IMR-90 (cell line): ENCODE measurements at regions not wholly inside any gene's neighbourhood (a gene's known extent, or its start where the extent isn't known, plus 50 kb on each side); places are given as distances from the start of the nearest gene placed in this dataset.
A peak's percentile ranks its signal among the peaks of the same experiment; 100 is the strongest.

Source experiments
- ATAC-seq: fragments of 200-7000 bp; cut with Tn5 transposase; 2 replicates; pipeline ENCODE4 v1.9.1; 2020; ENCODE audit warnings: low read depth, mild to moderate bottlenecking, moderate library complexity
- BruUV-seq: library from RNA; stranded (reverse); fragments of 400-500 nt; replicated peaks from 2 replicates; lab custom pipeline; 2021; lab: Mats Ljungman, UMichigan
- CTCF ChIA-PET: fragments of 300-600 bp; formaldehyde crosslinking; extraction: SDS; loops from one replicate; lab custom pipeline; 2021; ENCODE audit warnings: antibody characterized with exemption; lab: Yijun Ruan, JAX
- POLR2A ChIA-PET: fragments of 300-600 bp; sonication (Branson Sonifier 250); formaldehyde crosslinking; loops from one replicate; lab custom pipeline; 2022; ENCODE audit warnings: antibody characterized with exemption; ENCODE audit not compliant: unreplicated experiment; lab: Charles Lee
- DNase-seq: peaks from one replicate; pipeline ENCODE4 v3.0.0; 2013
- H2AFZ ChIP-seq: replicated peaks from 2 replicates; pipeline ENCODE3; 2013; ENCODE audit warnings: low read length, mild to moderate bottlenecking; ENCODE audit not compliant: poor library complexity
- H2AK5ac ChIP-seq: 2 replicates; pipeline ENCODE4 v1.6.1; 2013; ENCODE audit warnings: low read depth, low read length, inconsistent platforms
- H2AK9ac ChIP-seq: replicated peaks from 2 replicates; pipeline ENCODE3; 2013; ENCODE audit warnings: mild to moderate bottlenecking, low read depth, low read length, moderate library complexity; ENCODE audit not compliant: poor library complexity
- H2BK120ac ChIP-seq: 2 replicates; pipeline ENCODE4 v1.6.1; 2013; ENCODE audit warnings: low read depth, low read length, inconsistent platforms
- H2BK15ac ChIP-seq: 3 replicates; pipeline ENCODE4 v1.6.1; 2013; ENCODE audit warnings: low read depth, low read length, inconsistent platforms
- H2BK20ac ChIP-seq: 2 replicates; pipeline ENCODE4 v1.6.1; 2013; ENCODE audit warnings: low read depth, mild to moderate bottlenecking, inconsistent platforms, low read length, moderate library complexity
- H2BK5ac ChIP-seq: 2 replicates; pipeline ENCODE4 v1.6.1; 2013; ENCODE audit warnings: mild to moderate bottlenecking, low read depth, low read length, inconsistent platforms; ENCODE audit not compliant: poor library complexity, severe bottlenecking
- H3K14ac ChIP-seq: replicated peaks from 2 replicates; pipeline ENCODE4 v1.6.1; 2013; ENCODE audit warnings: low read depth, low read length, inconsistent platforms
- H3K18ac ChIP-seq: 2 replicates; pipeline ENCODE4 v1.6.1; 2013; ENCODE audit warnings: low read depth, low read length, control low read depth
- H3K23ac ChIP-seq: 2 replicates; pipeline ENCODE4 v1.6.1; 2013; ENCODE audit warnings: low read depth, low read length, inconsistent platforms
- H3K27ac ChIP-seq: 2 replicates; pipeline ENCODE4 v1.5.1; 2013; ENCODE audit warnings: mild to moderate bottlenecking, control low read depth, low read length; ENCODE audit not compliant: insufficient read depth
- H3K27me3 ChIP-seq: 2 replicates; pipeline ENCODE4 v1.6.1; 2013; ENCODE audit warnings: low read length; ENCODE audit not compliant: control insufficient read depth, insufficient read depth
- H3K36me3 ChIP-seq: 2 replicates; pipeline ENCODE4 v1.6.1; 2013; ENCODE audit warnings: low read length, mixed read lengths; ENCODE audit not compliant: control insufficient read depth, insufficient read depth
- H3K4ac ChIP-seq: 2 replicates; pipeline ENCODE4 v1.6.1; 2013; ENCODE audit warnings: low read depth, low read length, inconsistent platforms
- H3K4me1 ChIP-seq: 2 replicates; pipeline ENCODE4 v1.6.1; 2013; ENCODE audit warnings: low read length, mixed read lengths; ENCODE audit not compliant: control insufficient read depth, insufficient read depth
- H3K4me2 ChIP-seq: 2 replicates; pipeline ENCODE4 v1.6.1; 2013; ENCODE audit warnings: low read depth, mild to moderate bottlenecking, control low read depth, low read length, moderate library complexity
- H3K4me3 ChIP-seq: 2 replicates; pipeline ENCODE4 v1.5.1; 2013; ENCODE audit warnings: low read depth, mild to moderate bottlenecking, control low read depth, low read length, moderate library complexity; ENCODE audit not compliant: insufficient read depth
- H3K56ac ChIP-seq: 2 replicates; pipeline ENCODE4 v1.6.1; 2013; ENCODE audit warnings: low read length, inconsistent platforms; ENCODE audit not compliant: insufficient read depth; ENCODE audit errors: extremely low read depth
- H3K79me1 ChIP-seq, 2 experiments: 2 replicates each; pipeline ENCODE4 v1.6.1; 2013; ENCODE audit warnings: low read length in 2 of 2, inconsistent platforms in 1 of 2, low read depth in 1 of 2
- H3K9ac ChIP-seq: 2 replicates; pipeline ENCODE4 v1.6.1; 2013; ENCODE audit warnings: low read depth, low read length, control low read depth
- H3K9me1 ChIP-seq: 2 replicates; pipeline ENCODE4 v1.6.1; 2013; ENCODE audit warnings: low read length, inconsistent platforms; ENCODE audit not compliant: insufficient read depth
- H3K9me3 ChIP-seq: 2 replicates; pipeline ENCODE4 v1.6.1; 2013; ENCODE audit warnings: low read length; ENCODE audit not compliant: control insufficient read depth, insufficient read depth
- H4K20me1 ChIP-seq: 2 replicates; pipeline ENCODE4 v1.6.1; 2013; ENCODE audit warnings: low read length, inconsistent platforms; ENCODE audit not compliant: insufficient read depth
- H4K5ac ChIP-seq: 2 replicates; pipeline ENCODE4 v1.6.1; 2013; ENCODE audit warnings: mild to moderate bottlenecking, low read depth, low read length, control low read depth
- H4K8ac ChIP-seq, 2 experiments: 2 replicates each; pipeline ENCODE4 v1.6.1; 2013; ENCODE audit warnings: low read depth in 2 of 2, low read length in 2 of 2, control low read depth in 1 of 2, inconsistent platforms in 1 of 2
- H4K91ac ChIP-seq: 2 replicates; pipeline ENCODE4 v1.6.1; 2013; ENCODE audit warnings: low read depth, low read length, inconsistent platforms; ENCODE audit not compliant: insufficient read depth
- BHLHE40 ChIP-seq: fragments of 150-350 bp; IDR thresholded peaks from 2 replicates; pipeline ENCODE4 v1.6.1; 2016; ENCODE audit warnings: mild to moderate bottlenecking, low read depth, low read length
- CEBPB ChIP-seq: IDR thresholded peaks from 2 replicates; pipeline ENCODE4 v1.6.1; 2012; ENCODE audit warnings: low read depth, low read length, improper control_type of control experiment
- CHD1 ChIP-seq: IDR thresholded peaks from 2 replicates; pipeline ENCODE4 v1.6.1; 2012; ENCODE audit warnings: low read depth, low read length, improper control_type of control experiment
- FOS ChIP-seq: fragments of 150-350 bp; IDR thresholded peaks from 2 replicates; pipeline ENCODE4 v1.6.1; 2016; ENCODE audit warnings: low read depth, low read length
- MAFK ChIP-seq: IDR thresholded peaks from 2 replicates; pipeline ENCODE4 v1.6.1; 2012; ENCODE audit warnings: low read depth, low read length, improper control_type of control experiment
- MAZ ChIP-seq: IDR thresholded peaks from 2 replicates; pipeline ENCODE4 v1.6.1; 2012; ENCODE audit warnings: low read depth, mild to moderate bottlenecking, low read length, improper control_type of control experiment, moderate library complexity, borderline replicate concordance
- MXI1 ChIP-seq: IDR thresholded peaks from 2 replicates; pipeline ENCODE4 v1.6.1; 2012; ENCODE audit warnings: low read depth, mild to moderate bottlenecking, low read length, moderate library complexity, borderline replicate concordance
- NFE2L2 ChIP-seq: fragments of 150-350 bp; IDR thresholded peaks from 2 replicates; pipeline ENCODE4 v1.6.1; 2016; ENCODE audit warnings: low read depth, mild to moderate bottlenecking, low read length
- POLR2A ChIP-seq: IDR thresholded peaks from 2 replicates; pipeline ENCODE4 v1.6.1; 2012; ENCODE audit warnings: mild to moderate bottlenecking, low read depth, low read length
- RAD21 ChIP-seq: IDR thresholded peaks from 2 replicates; pipeline ENCODE4 v1.6.1; 2012; ENCODE audit warnings: low read length, improper control_type of control experiment
- RCOR1 ChIP-seq: IDR thresholded peaks from 2 replicates; pipeline ENCODE4 v1.6.1; 2012; ENCODE audit warnings: mild to moderate bottlenecking, low read length, improper control_type of control experiment; ENCODE audit not compliant: insufficient replicate concordance
- RFX5 ChIP-seq: IDR thresholded peaks from 2 replicates; pipeline ENCODE4 v1.8.0; 2012; ENCODE audit warnings: low read depth, mild to moderate bottlenecking, low read length, moderate library complexity
- SMC3 ChIP-seq: fragments of 150-350 bp; IDR thresholded peaks from 2 replicates; pipeline ENCODE4 v1.6.1; 2016; ENCODE audit warnings: low read depth, mild to moderate bottlenecking, antibody characterized with exemption, low read length, moderate library complexity
- WGBS, 2 experiments: methylation state at CpG; one replicate each; pipeline versions ENCODE4 v1.1.5 to v1.1.7; 2013; ENCODE audit warnings: missing lambda C conversion rate in 2 of 2; ENCODE audit not compliant: insufficient read length in 1 of 2; ENCODE audit errors: extremely low coverage in 2 of 2; 5-methylcytosine and 5-hydroxymethylcytosine counted together
- dilution Hi-C: fragments of 300-500 bp; cut with HindIII; formaldehyde crosslinking; loops from one replicate; pipeline ENCODE4 v1.14.3; 2018; ENCODE audit warnings: low sequenced_read_pairs; ENCODE audit not compliant: unreplicated experiment
- in situ Hi-C: fragments of 300-500 bp; cut with MboI; formaldehyde crosslinking; loops from 3 replicates; pipeline ENCODE4 v1.14.3; 2019; ENCODE audit warnings: low sequenced_read_pairs, inconsistent platforms, mixed read lengths
- intact Hi-C: fragments of 100-400 bp; cut with micrococcal nuclease; formaldehyde crosslinking; loops from 2 replicates; pipeline ENCODE4 v1.10.0; 2022
- TF ChIP-seq, protein P1 (sequence below): fragments of 150-350 bp; IDR thresholded peaks from 2 replicates; pipeline ENCODE4 v1.6.1; 2017; ENCODE audit warnings: mild to moderate bottlenecking, antibody characterized with exemption, low read length, low read depth
- TF ChIP-seq, protein P2 (sequence below): fragments of 150-350 bp; IDR thresholded peaks from 2 replicates; pipeline ENCODE4 v1.6.1; 2016; ENCODE audit warnings: low read depth, mild to moderate bottlenecking, low read length, moderate library complexity, borderline replicate concordance
- TF ChIP-seq, protein P3 (sequence below): conservative IDR thresholded peaks from 2 replicates; pipeline ENCODE4 v1.5.1; 2012; ENCODE audit warnings: mild to moderate bottlenecking, low read depth, low read length, improper control_type of control experiment

DNA sequence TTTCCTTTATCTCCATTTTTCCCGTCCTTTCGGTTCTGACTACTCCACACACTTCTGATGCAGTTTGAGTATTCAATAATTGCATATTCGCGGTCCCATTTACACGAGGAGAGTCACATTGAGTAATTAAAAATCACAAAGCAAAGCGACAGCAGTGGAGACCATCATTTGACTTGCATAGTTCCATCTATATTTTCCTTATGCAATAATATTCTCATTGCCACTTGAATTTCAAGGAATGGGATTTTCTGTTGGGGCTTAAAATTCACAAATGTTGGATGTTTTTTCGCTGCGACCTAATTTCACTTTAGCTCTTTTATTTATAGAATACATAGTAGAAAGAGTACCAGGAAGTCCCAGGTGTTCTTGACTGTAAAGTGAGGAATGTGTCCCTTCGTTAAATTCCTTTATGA is 186.8 kb downstream of the ZEB2 start:
- H2AFZ ChIP-seq, result peak overlapping the region; percentile 94
- 60% methylated on average over 1 of the region's 9 CpGs; no CpG with 5 or more reads in 1 of the 2 experiments for WGBS, 2 experiments
- no peak overlapping the region for H3K14ac ChIP-seq
- TF ChIP-seq MAZ (no peak), CHD1 (no peak), BHLHE40 (no peak), MXI1 (no peak), FOS (no peak), POLR2A (no peak), RFX5 (no peak), RAD21 (no peak), MAFK (no peak), NFE2L2 (no peak), SMC3 (no peak), CEBPB (no peak), RCOR1 (no peak)
- TF ChIP-seq, protein P1, sequence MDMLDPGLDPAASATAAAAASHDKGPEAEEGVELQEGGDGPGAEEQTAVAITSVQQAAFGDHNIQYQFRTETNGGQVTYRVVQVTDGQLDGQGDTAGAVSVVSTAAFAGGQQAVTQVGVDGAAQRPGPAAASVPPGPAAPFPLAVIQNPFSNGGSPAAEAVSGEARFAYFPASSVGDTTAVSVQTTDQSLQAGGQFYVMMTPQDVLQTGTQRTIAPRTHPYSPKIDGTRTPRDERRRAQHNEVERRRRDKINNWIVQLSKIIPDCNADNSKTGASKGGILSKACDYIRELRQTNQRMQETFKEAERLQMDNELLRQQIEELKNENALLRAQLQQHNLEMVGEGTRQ, result no peak
- TF ChIP-seq, protein P2, sequence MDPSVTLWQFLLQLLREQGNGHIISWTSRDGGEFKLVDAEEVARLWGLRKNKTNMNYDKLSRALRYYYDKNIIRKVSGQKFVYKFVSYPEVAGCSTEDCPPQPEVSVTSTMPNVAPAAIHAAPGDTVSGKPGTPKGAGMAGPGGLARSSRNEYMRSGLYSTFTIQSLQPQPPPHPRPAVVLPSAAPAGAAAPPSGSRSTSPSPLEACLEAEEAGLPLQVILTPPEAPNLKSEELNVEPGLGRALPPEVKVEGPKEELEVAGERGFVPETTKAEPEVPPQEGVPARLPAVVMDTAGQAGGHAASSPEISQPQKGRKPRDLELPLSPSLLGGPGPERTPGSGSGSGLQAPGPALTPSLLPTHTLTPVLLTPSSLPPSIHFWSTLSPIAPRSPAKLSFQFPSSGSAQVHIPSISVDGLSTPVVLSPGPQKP, result no peak
- TF ChIP-seq, protein P3, sequence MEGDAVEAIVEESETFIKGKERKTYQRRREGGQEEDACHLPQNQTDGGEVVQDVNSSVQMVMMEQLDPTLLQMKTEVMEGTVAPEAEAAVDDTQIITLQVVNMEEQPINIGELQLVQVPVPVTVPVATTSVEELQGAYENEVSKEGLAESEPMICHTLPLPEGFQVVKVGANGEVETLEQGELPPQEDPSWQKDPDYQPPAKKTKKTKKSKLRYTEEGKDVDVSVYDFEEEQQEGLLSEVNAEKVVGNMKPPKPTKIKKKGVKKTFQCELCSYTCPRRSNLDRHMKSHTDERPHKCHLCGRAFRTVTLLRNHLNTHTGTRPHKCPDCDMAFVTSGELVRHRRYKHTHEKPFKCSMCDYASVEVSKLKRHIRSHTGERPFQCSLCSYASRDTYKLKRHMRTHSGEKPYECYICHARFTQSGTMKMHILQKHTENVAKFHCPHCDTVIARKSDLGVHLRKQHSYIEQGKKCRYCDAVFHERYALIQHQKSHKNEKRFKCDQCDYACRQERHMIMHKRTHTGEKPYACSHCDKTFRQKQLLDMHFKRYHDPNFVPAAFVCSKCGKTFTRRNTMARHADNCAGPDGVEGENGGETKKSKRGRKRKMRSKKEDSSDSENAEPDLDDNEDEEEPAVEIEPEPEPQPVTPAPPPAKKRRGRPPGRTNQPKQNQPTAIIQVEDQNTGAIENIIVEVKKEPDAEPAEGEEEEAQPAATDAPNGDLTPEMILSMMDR, result no peak
- in situ Hi-C loops (loop anchor here (10.0 kb wide), 1 partner anchor 182 kb away; no protein-coding TSS in a partner anchor), intact Hi-C loops (loop anchor here (2.0 to 5.0 kb wide), 7 partner anchors 59 to 821 kb away; no protein-coding TSS in a partner anchor), dilution Hi-C loops (no loop called here)
- no peak overlapping the region for H4K5ac ChIP-seq
- H2BK5ac ChIP-seq, result no peak overlapping the region
- no peak overlapping the region for H3K18ac ChIP-seq
- ChIA-PET POLR2A (no interaction called here), CTCF (no interaction called here)
- H3K9me3 ChIP-seq, result no peaks in the 10 kb centered on the region
- H3K4me1 ChIP-seq, result no peaks in the 10 kb centered on the region
- no peak overlapping the region for H3K56ac ChIP-seq
- 0 out of 2 replicates have a peak overlapping the region, but pooled peaks have one; percentile 0 for H3K23ac ChIP-seq
- no TSS peak for BruUV-seq
- H2BK20ac ChIP-seq, result no peak overlapping the region
- no peak overlapping the region for H2BK15ac ChIP-seq
- no peak overlapping the region for H3K4me3 ChIP-seq
- peak overlapping the region; percentile 65; the same call in 1 of the 2 replicates for H3K9ac ChIP-seq
- peak overlapping the region; percentile 42; the same call in 1 of the 2 replicates for H3K4ac ChIP-seq
- H2AK5ac ChIP-seq, result no peak overlapping the region
- H4K91ac ChIP-seq, result peak overlapping the region; percentile 62; the same call in 1 of the 2 replicates
- no peak overlapping the region for H3K27ac ChIP-seq
- H2AK9ac ChIP-seq, result no peak overlapping the region
- H3K79me1 ChIP-seq, result peaks cover 14 to 19% of the 10 kb centered on the region in 2 experiments
- H4K20me1 ChIP-seq, result no peaks in the 10 kb centered on the region
- no peaks in the 10 kb centered on the region for H3K9me1 ChIP-seq
- H4K8ac ChIP-seq, result peak overlapping the region; percentile 29 to 88; a peak in 1 of 4 replicates
- H3K27me3 ChIP-seq, result no peaks in the 10 kb centered on the region
- H3K4me2 ChIP-seq, result peak overlapping the region; percentile 93
- ATAC-seq, result no peak
- peak overlapping the region; percentile 83; the same call in 1 of the 2 replicates for H2BK120ac ChIP-seq
- no peak for DNase-seq
- no peaks in the 10 kb centered on the region for H3K36me3 ChIP-seq
